Brain microvascular endothelial cell (primary cell): ENCODE measurements at regions not wholly inside any gene's neighbourhood (a gene's known extent, or its start where the extent isn't known, plus 50 kb on each side); places are given as distances from the start of the nearest gene placed in this dataset.

ENCODE experiments used
- DNase-seq: peaks from one replicate; pipeline ENCODE4 v3.0.0-alpha.2; 2020
- H3K27ac ChIP-seq: fragments of 250-450 bp; sonication (Bioruptor Pico); 2 replicates; pipeline ENCODE4 v1.5.1; 2020; ENCODE audit warnings: mild to moderate bottlenecking, moderate library complexity
- H3K27me3 ChIP-seq: fragments of 250-450 bp; sonication (Bioruptor Pico); replicated peaks from 2 replicates; pipeline ENCODE4 v1.5.1; 2020; ENCODE audit warnings: mild to moderate bottlenecking
- H3K36me3 ChIP-seq: fragments of 250-450 bp; sonication (Bioruptor Pico); replicated peaks from 2 replicates; pipeline ENCODE4 v1.5.1; 2020; ENCODE audit warnings: mild to moderate bottlenecking
- H3K4me3 ChIP-seq: 2 replicates; pipeline ENCODE4 v1.5.1; 2011; ENCODE audit warnings: low read depth, mild to moderate bottlenecking, control low read depth, low read length, moderate library complexity
- in situ Hi-C: cut with HindIII; loops from 2 replicates; pipeline ENCODE4 v1.10.0; 2017; ENCODE audit warnings: low sequenced_read_pairs, low pct_ligation_motif_present
- TF ChIP-seq, protein P1 (sequence below): IDR thresholded peaks from 2 replicates; pipeline ENCODE4 v1.5.1; 2011; ENCODE audit warnings: low read depth, mild to moderate bottlenecking, moderate library complexity, low read length, control low read depth, inconsistent platforms; ENCODE audit errors: missing control alignments

DNA sequence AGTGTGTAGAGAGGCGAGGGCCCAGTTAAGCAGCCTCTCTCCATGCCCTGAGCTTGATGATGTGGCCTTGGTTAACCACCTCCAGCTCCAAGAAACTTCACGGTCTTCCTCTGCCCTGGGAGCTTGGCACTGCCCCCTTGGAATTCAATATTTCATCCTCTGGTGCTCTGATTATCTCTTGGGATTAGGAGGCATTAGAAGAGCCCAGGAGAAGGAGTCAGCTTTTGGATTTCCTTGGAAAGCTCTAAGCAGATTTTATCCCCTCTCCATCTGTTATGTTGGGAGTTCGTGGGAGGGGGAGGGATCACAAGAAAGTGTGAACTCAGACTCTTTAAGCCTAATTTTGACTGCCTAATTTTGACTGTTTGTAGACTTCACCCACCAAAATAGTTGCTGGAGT is 132.7 kb upstream of the AGBL1 start:
- TF ChIP-seq, protein P1, sequence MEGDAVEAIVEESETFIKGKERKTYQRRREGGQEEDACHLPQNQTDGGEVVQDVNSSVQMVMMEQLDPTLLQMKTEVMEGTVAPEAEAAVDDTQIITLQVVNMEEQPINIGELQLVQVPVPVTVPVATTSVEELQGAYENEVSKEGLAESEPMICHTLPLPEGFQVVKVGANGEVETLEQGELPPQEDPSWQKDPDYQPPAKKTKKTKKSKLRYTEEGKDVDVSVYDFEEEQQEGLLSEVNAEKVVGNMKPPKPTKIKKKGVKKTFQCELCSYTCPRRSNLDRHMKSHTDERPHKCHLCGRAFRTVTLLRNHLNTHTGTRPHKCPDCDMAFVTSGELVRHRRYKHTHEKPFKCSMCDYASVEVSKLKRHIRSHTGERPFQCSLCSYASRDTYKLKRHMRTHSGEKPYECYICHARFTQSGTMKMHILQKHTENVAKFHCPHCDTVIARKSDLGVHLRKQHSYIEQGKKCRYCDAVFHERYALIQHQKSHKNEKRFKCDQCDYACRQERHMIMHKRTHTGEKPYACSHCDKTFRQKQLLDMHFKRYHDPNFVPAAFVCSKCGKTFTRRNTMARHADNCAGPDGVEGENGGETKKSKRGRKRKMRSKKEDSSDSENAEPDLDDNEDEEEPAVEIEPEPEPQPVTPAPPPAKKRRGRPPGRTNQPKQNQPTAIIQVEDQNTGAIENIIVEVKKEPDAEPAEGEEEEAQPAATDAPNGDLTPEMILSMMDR, result no peak
- no peak overlapping the region for H3K4me3 ChIP-seq
- H3K36me3 ChIP-seq, result no peaks in the 10 kb centered on the region
- in situ Hi-C loops, result no loop called here
- no peak for DNase-seq
- H3K27ac ChIP-seq, result no peak overlapping the region
- H3K27me3 ChIP-seq, result no peaks in the 10 kb centered on the region

DNA sequence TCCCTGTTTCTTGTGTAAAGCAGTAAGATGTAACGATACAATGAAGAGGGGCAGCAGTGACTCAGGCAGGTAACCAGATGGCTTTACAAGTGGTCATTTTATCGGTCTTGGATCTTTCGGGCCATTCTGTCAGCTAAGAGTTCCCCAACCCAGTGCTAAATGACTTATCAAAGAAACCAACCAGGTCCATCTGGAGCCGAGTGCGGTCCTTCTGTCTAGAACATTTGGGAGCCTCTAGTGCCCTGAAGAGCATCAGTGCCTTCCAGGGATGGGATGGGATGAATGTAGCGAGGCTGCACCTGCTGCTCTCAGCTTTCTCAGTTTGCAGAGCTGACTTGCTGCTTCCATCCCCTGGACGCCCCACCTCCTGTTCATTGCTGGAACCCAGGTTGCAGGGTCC is 131.7 kb upstream of the AGBL1 start:
- TF ChIP-seq, protein P1, result no peak
- Histone ChIP-seq H3K4me3 (no peak overlapping the region), H3K36me3 (no peaks in the 10 kb centered on the region), H3K27ac (no peak overlapping the region), H3K27me3 (no peaks in the 10 kb centered on the region)
- no peak for DNase-seq
- in situ Hi-C loops, result no loop called here

GRCh38 chr15:85950101-85950500 is 129.6 kb upstream of the AGBL1 start:
- in situ Hi-C loops, result no loop called here

DNA sequence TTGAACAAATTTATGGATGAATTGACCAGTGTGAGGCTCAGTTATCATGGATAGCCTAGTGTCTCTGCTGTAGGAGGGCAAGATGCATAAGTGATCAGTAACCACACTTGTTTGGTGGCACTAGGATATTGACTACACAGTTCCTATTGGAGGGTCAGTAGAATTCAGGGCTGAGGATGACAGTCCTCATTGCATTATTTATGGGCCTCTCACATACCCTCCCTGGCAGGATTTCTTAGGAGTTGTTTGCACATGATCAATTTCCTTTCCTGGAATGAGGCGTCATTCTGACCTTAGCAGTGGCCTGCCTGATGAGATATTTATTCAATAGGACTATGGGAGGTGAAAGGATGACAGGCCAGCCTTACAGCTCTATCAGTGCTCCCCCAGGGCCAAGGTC is 125.1 kb upstream of the AGBL1 start:
- no peak overlapping the region for H3K27ac ChIP-seq
- TF ChIP-seq, protein P1, result no peak
- H3K4me3 ChIP-seq, result no peak overlapping the region
- in situ Hi-C loops, result no loop called here
- no peaks in the 10 kb centered on the region for H3K36me3 ChIP-seq
- DNase-seq, result no peak
- H3K27me3 ChIP-seq, result no peaks in the 10 kb centered on the region

More at GRCh38 chr15:85950101-85950500, 129.6 kb upstream of the AGBL1 start:
- H3K36me3 ChIP-seq, result no peaks in the 10 kb centered on the region
- H3K4me3 ChIP-seq, result no peak overlapping the region
- no peak for DNase-seq
- H3K27me3 ChIP-seq, result no peaks in the 10 kb centered on the region
- no peak overlapping the region for H3K27ac ChIP-seq
- TF ChIP-seq, protein P1, result no peak

DNA sequence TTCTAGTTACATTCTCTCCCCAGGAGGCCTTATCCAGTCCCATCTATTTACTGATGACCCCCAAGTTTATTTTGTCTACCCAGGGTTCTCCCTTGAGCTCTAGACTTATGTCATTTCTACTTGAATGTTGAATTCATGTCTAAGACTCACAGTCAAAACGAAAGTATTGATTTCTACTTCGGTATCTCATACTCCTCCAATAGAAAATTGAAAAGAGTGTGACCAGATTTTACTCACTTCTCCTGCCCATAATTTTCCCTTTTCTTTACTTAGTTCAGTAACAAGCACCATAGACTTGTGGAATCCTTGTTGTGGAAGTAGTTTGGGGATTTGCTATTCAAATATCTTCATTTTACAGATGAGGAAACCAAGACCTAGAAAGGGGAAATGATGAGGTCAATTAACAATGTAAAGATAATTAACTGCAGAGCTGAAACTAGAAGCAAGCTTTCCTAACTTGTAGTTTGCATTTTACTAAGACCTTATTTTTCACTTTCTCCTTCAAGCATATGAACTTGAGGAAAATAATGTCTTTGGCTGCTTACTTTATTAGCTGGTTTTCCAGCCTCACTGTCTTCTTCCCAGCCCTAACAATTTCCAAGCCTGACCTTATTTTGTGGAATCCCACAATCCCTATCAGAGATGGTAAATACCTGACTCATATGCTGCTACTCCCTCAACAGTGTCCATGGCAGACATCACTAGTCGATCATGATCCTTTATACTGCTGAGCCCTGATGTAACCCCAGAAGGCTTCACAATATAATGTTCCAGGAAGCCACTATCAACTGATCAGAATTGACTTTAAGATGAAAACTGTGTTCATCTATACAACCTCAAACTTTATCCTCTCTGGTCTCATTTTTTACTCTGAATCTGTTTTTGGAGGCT is 123.9 kb upstream of the AGBL1 start:
- TF ChIP-seq, protein P1, result no peak
- no peaks in the 10 kb centered on the region for H3K36me3 ChIP-seq
- no peak for DNase-seq
- no peak overlapping the region for H3K4me3 ChIP-seq
- in situ Hi-C loops, result no loop called here
- no peaks in the 10 kb centered on the region for H3K27me3 ChIP-seq
- no peak overlapping the region for H3K27ac ChIP-seq
